NCI-H460 (cell line): ENCODE measurements at regions not wholly inside any gene's neighbourhood (a gene's known extent, or its start where the extent isn't known, plus 50 kb on each side); places are given as distances from the start of the nearest gene placed in this dataset.

Experiments
- DNase-seq: peaks from one replicate; pipeline ENCODE4 v3.0.0-alpha.2; 2016; ENCODE audit warnings: low read depth; ENCODE audit errors: extremely low read depth

GRCh38 chr1:55582084-55582483 is 366.9 kb upstream of the USP24 start:
- no peak for DNase-seq

DNA sequence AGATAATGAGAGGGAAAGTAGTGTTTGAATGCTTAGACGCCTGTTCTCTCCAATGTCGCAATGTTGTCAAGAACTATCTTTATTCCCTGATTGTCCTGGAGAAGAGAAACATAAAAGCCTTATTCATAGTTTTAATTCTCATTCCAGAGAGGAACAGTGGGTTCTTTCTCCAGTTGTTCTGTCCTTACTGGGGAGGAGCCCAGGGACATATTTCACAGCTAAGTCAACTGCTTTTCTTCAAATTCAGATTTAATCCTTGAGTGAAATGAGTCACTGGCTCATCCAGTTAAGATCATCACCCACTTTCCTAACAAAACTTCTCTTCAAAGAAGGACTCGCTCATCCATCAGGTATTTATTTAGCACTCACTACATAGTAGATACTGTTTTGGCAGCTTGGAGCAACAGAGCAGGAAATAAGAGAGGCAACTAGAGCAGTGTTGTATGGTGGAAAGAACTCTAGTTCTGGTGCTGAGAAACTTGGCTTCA is 365.7 kb upstream of the USP24 start:
- DNase-seq = peak; percentile 1

DNA sequence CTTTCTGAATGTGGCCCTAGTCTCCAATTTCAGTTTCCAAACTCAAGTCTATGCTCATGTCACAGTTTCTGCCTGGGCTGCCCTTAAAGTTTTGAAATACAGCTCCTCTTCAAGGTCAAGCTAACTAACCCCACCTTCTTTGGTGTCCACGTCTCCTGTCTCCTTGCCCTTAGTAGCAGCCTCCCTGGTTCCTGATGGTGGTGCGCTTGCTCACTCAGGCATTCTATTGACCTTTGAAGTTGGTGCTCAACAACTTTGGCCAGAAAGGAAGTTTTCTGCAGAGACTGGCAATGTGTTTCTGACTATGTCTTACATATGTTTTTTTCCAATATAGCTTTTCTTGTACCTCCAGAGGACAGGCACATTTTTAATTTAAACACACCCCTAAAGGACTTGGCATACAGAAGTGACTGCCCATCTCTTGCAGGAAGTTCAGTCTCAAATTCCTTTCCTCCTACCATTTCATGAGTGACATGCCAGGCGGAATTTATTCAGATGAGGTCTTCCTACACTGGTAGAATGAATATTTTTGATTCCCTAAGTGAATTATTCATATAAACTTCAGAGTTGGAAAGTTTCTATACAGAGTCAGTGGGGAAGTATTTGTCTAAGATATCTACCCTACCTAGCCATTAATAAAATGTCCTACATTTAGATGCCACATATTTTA is 364.3 kb upstream of the USP24 start:
- DNase-seq = no peak

- no peak for DNase-seq
Observed at GRCh38 chr1:55578646-55579045, 363.5 kb upstream of the USP24 start.

DNA sequence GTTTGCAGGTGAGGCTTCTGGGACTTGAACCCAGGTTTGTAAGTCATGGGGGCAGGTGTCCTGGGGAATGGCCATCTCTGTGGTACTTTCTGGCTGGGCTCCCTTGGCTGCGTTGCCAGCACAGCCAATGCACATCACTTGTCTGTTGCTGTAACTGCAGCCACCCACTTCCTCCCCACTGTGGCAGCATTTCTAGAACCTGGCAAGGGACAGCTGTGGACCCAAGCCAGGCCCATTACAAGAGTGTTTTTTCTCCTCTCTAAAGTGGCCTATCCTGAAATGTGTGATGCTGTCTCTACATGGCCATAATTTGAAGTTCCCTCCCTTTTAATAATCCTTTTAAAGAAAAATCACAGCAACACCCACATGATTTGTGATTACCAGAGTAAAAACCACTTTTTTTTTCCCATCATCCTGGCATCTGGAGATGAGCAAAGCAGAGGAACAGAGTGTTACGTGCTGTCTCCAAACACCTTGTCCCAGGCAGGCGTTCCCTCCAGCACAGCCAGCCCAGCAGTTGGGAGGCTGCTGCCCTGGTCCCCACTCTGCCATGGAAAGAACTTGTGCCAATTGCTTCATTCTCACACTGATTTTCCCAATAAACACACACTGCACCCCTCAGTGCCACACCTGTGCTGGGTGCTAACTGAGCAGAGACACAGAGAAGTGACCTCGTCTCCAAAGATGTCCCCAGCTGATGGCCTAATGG is 360.6 kb upstream of the USP24 start:
- DNase-seq = no peak

DNA sequence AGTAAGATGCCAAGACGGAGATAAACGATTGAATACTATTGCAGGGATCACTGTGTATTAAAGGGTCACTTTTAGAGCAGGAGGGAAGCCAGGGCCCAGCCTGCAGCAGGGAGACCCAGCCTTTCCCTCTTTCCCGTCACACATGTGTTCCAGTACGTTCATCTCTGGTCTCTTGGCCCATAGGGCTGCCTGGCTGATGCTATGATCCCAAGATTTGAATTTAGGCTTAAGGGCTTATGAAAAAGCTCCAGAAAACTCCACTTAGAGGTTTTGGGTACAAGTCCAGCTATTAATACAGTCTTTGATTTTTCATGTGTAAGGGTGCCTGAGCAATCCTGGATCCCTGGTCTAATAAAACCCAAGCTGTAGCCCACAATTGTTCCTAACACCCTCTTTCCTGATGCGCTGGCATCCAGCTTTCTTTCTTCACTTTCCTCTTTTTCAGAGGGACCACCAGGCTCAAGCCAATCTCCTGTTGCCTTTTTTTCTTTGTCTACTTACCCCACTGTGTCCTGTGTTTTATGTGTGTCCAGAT is 359.6 kb upstream of the USP24 start:
- DNase-seq = no peak

DNA sequence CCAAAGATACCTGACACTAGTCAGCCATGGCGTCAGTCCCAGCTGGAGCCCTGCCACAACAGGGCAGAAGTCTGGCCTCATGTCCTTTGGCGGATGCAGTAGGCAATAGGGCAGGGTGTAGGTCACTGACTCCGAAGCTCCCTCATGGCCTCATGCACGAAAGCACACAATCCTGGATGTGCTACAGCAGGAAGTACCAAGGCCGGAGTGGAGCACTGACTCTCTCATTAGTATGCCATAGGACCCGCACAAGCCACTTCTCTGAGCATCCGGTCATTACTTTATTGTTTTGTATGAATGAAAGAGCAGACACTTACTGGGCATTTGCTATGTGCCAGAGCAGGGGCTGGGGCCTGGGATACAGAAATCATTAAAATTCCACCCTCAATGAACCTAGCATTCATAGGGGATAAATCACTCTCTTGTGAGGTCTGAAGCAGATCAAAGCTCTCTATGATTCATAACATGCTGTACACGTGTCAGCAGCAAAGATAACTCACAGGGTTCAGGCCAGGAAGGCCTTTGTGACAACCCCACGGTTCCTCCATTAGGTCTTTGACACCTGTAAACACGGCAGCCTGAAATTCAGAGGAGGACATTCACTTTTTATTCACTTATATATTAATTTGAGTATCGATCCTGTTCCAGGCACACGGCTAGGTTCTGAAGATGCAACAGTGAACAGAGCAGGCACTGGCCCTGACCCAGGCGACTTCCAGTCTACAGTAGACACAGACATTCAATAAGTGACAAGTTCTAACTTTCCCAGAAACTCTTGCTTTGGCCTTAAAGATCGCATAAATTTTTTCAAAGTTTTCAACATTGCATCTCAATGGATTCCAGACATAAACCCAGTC is 357.9 kb upstream of the USP24 start:
- no peak for DNase-seq

- no peak for DNase-seq
Observed at GRCh38 chr1:55571767-55572166, 356.6 kb upstream of the USP24 start.

DNA sequence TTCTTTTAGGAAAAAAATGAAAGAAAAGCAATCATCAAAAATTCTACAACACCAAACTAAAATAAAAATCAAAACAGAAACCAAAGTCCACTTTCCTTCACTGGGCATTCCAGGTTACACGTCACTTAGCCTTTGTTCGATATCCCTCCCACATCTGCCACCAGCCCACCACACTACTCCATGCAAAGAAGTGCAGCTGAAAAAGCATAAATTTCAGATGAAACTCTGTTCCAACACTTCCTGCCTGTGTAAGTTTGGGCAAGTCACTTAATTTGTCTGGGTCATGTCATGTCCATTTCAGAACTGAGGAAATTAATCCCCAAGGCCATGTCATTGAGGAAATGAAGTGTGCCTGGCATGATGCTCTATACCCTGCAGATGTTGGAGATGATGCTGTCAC is 354.3 kb upstream of the USP24 start:
- no peak for DNase-seq

- DNase-seq = no peak
Observed at GRCh38 chr1:55568732-55569131, 353.6 kb upstream of the USP24 start.

- no peak for DNase-seq
Observed at GRCh38 chr1:55560266-55560665, 345.1 kb upstream of the USP24 start.

GRCh38 chr1:55559842-55560241 is 344.7 kb upstream of the USP24 start:
- no peak for DNase-seq

- DNase-seq = no peak
Observed at GRCh38 chr1:55559161-55559611, 344.0 kb upstream of the USP24 start.

DNA sequence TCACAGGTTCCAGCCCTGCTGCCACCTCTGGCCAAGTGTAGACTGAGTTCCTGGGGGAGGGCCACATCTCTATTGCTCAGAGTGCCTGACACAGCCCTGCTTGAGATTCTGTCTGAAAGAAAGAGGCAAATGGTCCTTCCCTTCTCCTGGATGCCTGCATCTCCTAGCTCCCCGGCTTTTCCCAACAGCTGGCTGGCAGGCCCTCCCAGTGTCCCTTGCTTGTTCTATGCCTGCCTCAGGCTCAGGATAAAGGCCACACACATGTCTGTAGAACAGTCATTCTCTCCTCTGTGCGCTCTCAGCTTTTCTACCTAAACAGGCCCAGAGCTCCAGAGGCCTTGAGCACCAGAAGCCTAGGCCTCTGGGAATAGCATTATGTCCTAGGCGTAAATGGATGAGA is 343.4 kb upstream of the USP24 start:
- no peak for DNase-seq

DNA sequence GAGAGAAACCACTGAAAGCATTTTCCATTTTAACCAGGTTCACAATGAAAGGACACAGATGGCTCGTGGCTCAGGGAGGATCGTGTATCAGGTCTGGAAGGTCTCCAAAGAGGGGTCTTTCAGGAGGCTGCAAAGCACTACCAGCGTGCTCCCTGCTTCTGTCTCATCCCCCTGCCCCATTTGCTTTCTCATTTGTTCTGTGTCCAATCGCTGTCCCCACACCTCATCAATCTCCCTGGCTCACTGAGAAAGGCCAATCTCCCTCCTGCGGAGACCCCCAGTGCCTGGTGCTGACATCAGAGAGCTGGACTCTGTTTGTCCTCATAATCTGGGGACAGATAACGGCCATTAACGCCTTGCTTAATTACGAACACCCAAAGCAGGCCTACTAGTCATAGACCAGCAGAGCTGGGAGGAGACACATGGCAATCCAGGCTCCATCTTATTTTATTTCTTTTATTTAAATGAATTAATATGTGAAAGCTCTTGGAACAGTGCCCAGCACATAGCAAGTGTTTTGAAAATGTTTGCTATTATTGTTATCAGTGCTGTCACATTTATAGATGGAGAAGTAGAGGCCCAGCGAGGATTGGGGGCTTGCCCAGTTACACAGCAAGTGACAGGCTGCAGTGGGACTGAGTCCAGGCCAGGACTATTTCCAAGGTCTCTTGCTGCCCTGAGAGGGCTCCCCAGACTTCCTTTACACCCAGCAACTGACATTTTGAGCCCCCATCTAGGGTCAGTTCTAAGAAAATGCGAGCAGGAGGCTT is 341.0 kb upstream of the USP24 start:
- no peak for DNase-seq

- DNase-seq = no peak
Observed at GRCh38 chr1:55554611-55555010, 339.4 kb upstream of the USP24 start.

DNA sequence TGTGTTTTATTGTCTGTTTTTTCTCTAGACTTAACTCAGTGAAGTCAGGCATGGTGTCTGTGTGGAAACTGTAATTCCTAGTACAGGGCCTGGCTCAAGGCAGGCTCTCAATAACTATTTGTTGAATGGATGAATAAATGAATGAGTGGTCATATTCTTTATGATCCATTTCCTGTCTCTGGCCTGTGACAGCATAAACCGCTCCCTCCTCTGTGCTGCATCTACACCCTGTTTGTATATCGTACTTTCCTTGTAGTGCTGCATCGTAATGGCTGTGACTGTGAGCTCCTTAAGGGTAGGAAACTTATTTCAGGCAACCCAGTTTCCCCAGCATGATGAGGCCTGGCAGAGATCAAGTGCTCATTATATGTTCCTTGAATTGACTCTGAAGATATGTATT is 337.5 kb upstream of the USP24 start:
- no peak for DNase-seq

DNA sequence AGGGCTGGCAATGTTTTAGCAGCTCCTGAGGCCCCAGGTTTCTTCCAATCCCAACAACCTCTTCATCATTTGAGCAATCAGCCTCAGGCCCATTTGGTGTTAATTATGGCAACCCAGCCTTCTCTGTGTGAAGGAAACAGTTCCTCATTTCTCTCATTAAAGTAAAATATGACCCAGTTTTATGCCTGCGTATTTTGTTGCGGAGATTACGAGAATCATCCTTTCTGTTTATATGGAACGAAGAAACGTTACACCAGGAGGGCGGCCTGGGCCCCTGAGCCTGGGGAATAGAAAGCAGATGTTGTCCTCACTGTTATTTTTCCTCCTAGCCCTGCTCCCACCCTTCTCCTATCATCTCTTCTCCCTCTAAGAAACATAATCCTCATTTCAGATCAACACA is 332.2 kb upstream of the USP24 start:
- no peak for DNase-seq

DNA sequence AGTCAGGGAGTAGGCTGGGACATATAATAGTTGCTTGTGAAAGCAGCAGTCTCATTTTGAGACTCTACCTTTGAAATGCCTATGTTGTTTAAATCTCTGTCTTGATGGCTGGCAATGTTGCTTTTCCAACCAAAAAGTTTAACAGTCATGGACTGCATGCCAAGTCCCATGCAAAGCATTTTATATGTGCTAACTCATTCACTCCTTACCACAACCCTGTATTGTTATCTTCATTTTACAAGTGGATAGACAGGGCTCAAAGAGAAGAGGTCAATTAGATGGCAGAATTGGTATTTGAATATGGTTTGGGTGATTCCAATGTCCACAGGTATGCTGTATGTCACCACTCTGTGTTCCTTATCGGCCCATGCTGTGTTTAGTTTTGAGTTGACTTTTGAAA is 331.4 kb upstream of the USP24 start:
- no peak for DNase-seq

DNA sequence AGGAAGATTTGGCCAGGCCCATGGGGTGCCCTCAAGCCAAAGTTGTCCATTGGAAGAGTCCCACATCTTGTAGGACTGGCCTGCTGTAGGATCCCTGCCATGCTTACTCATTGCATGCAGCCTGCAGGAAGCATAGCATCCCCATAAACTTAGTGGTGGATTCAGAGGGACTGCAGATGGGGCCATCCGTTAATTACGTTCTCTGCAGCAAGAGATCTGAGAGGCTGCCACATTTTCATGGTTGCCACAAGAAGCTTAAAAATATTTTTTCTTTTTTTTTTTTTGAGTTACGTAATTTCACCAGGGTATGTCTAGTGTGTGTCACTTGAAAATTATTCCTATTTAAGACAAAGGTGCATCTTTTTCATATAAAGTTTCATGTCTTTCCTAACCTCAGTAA is 329.7 kb upstream of the USP24 start:
- DNase-seq = no peak
